ENCODE measurements at regions not wholly inside any gene's neighbourhood (a gene's known extent, or its start where the extent isn't known, plus 50 kb on each side); places are given as distances from the start of the nearest gene placed in this dataset.

DNA sequence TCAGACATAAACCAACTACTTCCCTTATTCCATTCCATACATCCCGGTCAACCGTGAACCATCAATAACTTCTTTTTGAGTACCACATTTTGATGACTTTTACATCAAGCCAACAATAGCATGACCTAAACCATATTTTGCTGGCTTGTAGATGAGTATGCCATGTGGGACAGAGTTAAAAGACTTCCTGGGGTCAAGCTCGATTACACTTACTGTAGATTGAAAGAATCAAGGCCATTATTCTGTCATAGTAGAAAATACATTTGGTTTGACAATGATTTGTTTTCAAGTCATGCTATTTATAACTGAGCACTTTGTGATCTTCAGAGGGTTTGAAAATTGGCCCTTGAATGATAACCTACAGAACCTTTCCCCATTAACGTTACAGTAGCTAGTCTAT lies 1086.9 kb upstream of the PCDH20 start:
- ChIA-PET POLR2A (ENCODE audit: unreplicated experiment) (no interaction called here), CTCF (no interaction called here)
- intact Hi-C loops (cut with micrococcal nuclease) (no loop called here), in situ Hi-C loops (cut with MboI; ENCODE audit: low sequenced_read_pairs) (no loop called here), dilution Hi-C loops (cut with HindIII; ENCODE audit: low sequenced_read_pairs, unreplicated experiment) (no loop called here)
- H2BK120ac ChIP-seq (ENCODE audit: low read depth, low read length): no peak overlapping the region
- no peaks in the 10 kb centered on the region for H3K4me1 ChIP-seq (ENCODE audit: control insufficient read depth, insufficient read depth, low read length)
- no peak overlapping the region for H3K9ac ChIP-seq (ENCODE audit: low read depth, low read length)
- no peak for DNase-seq
- no peak overlapping the region for H2BK15ac ChIP-seq (ENCODE audit: low read depth, low read length)
- no peak overlapping the region for H2BK5ac ChIP-seq (ENCODE audit: low read depth, low read length, poor library complexity, severe bottlenecking)
- H2AK5ac ChIP-seq (ENCODE audit: low read depth, low read length): no peak overlapping the region
- H2AK9ac ChIP-seq (replicated peaks; ENCODE audit: low read depth, low read length, poor library complexity): no peak overlapping the region
- H2AFZ ChIP-seq (replicated peaks; ENCODE audit: low read length, poor library complexity): no peak overlapping the region
- H3K4ac ChIP-seq (ENCODE audit: low read depth, low read length): no peak overlapping the region
- H3K9me1 ChIP-seq (ENCODE audit: insufficient read depth, low read length): no peaks in the 10 kb centered on the region
- H3K14ac ChIP-seq (replicated peaks; ENCODE audit: low read depth, low read length): no peak overlapping the region
- no peaks in the 10 kb centered on the region for H3K9me3 ChIP-seq (ENCODE audit: control insufficient read depth, insufficient read depth, low read length)
- no peak overlapping the region for H4K91ac ChIP-seq (ENCODE audit: insufficient read depth, low read depth, low read length)
- no peak overlapping the region for H4K8ac ChIP-seq (ENCODE audit: low read depth in 2 of 2, low read length in 2 of 2)
- no peak overlapping the region for H3K18ac ChIP-seq (ENCODE audit: low read depth, low read length)
- no TSS peak for BruUV-seq (replicated peaks)
- no peak for ATAC-seq (ENCODE audit: low read depth)
- H3K79me1 ChIP-seq (ENCODE audit: low read depth in 1 of 2, low read length in 2 of 2): no peaks in the 10 kb centered on the region
- H3K4me3 ChIP-seq (ENCODE audit: insufficient read depth, low read depth, low read length): no peak overlapping the region
- H3K27me3 ChIP-seq (ENCODE audit: control insufficient read depth, insufficient read depth, low read length): no peaks in the 10 kb centered on the region
- no peaks in the 10 kb centered on the region for H4K20me1 ChIP-seq (ENCODE audit: insufficient read depth, low read length)
- H3K36me3 ChIP-seq (ENCODE audit: control insufficient read depth, insufficient read depth, low read length): no peaks in the 10 kb centered on the region
- no peak overlapping the region for H4K5ac ChIP-seq (ENCODE audit: low read depth, low read length)
- no peak overlapping the region for H3K56ac ChIP-seq (ENCODE audit: extremely low read depth, insufficient read depth, low read length)
- WGBS, 2 experiments (ENCODE audit: extremely low coverage in 2 of 2, insufficient read length in 1 of 2): no CpG with 5 or more reads among the region's 4 CpGs
- no peak overlapping the region for H2BK20ac ChIP-seq (ENCODE audit: low read depth, low read length)
- TF ChIP-seq POLR2A (IDR thresholded peaks at IDR 0.05; ENCODE audit: low read depth, low read length): no peak
- TF ChIP-seq SMC3 (IDR thresholded peaks at IDR 0.05; ENCODE audit: low read depth, low read length): no peak
- H3K23ac ChIP-seq (ENCODE audit: low read depth, low read length): no peak overlapping the region
- no peak overlapping the region for H3K27ac ChIP-seq (ENCODE audit: insufficient read depth, low read length)
- H3K4me2 ChIP-seq (ENCODE audit: low read depth, low read length): no peak overlapping the region
